ENCODE measurements at regions not wholly inside any gene's neighbourhood (a gene's known extent, or its start where the extent isn't known, plus 50 kb on each side); places are given as distances from the start of the nearest gene placed in this dataset.

DNA sequence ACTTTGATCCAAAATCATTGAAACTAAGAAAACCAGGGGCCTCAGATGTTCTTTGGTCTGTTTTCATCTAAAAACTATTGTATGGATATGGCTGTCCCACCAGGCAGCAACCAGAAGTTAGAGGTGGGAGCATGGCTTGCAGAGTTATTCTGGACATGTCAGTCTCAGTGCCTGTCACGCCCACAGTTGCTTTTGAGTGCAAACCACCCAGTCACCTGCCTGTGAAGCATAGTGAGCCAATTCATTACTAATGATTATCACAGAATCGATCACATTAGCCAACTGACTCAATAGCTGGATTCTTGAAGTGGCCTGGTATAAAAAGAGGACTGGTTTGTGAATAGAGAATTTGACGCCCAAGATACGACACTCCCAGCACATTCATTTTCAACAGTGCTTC is 104.2 kb upstream of the SORBS2 start (continued):
- TF ChIP-seq, protein P1, sequence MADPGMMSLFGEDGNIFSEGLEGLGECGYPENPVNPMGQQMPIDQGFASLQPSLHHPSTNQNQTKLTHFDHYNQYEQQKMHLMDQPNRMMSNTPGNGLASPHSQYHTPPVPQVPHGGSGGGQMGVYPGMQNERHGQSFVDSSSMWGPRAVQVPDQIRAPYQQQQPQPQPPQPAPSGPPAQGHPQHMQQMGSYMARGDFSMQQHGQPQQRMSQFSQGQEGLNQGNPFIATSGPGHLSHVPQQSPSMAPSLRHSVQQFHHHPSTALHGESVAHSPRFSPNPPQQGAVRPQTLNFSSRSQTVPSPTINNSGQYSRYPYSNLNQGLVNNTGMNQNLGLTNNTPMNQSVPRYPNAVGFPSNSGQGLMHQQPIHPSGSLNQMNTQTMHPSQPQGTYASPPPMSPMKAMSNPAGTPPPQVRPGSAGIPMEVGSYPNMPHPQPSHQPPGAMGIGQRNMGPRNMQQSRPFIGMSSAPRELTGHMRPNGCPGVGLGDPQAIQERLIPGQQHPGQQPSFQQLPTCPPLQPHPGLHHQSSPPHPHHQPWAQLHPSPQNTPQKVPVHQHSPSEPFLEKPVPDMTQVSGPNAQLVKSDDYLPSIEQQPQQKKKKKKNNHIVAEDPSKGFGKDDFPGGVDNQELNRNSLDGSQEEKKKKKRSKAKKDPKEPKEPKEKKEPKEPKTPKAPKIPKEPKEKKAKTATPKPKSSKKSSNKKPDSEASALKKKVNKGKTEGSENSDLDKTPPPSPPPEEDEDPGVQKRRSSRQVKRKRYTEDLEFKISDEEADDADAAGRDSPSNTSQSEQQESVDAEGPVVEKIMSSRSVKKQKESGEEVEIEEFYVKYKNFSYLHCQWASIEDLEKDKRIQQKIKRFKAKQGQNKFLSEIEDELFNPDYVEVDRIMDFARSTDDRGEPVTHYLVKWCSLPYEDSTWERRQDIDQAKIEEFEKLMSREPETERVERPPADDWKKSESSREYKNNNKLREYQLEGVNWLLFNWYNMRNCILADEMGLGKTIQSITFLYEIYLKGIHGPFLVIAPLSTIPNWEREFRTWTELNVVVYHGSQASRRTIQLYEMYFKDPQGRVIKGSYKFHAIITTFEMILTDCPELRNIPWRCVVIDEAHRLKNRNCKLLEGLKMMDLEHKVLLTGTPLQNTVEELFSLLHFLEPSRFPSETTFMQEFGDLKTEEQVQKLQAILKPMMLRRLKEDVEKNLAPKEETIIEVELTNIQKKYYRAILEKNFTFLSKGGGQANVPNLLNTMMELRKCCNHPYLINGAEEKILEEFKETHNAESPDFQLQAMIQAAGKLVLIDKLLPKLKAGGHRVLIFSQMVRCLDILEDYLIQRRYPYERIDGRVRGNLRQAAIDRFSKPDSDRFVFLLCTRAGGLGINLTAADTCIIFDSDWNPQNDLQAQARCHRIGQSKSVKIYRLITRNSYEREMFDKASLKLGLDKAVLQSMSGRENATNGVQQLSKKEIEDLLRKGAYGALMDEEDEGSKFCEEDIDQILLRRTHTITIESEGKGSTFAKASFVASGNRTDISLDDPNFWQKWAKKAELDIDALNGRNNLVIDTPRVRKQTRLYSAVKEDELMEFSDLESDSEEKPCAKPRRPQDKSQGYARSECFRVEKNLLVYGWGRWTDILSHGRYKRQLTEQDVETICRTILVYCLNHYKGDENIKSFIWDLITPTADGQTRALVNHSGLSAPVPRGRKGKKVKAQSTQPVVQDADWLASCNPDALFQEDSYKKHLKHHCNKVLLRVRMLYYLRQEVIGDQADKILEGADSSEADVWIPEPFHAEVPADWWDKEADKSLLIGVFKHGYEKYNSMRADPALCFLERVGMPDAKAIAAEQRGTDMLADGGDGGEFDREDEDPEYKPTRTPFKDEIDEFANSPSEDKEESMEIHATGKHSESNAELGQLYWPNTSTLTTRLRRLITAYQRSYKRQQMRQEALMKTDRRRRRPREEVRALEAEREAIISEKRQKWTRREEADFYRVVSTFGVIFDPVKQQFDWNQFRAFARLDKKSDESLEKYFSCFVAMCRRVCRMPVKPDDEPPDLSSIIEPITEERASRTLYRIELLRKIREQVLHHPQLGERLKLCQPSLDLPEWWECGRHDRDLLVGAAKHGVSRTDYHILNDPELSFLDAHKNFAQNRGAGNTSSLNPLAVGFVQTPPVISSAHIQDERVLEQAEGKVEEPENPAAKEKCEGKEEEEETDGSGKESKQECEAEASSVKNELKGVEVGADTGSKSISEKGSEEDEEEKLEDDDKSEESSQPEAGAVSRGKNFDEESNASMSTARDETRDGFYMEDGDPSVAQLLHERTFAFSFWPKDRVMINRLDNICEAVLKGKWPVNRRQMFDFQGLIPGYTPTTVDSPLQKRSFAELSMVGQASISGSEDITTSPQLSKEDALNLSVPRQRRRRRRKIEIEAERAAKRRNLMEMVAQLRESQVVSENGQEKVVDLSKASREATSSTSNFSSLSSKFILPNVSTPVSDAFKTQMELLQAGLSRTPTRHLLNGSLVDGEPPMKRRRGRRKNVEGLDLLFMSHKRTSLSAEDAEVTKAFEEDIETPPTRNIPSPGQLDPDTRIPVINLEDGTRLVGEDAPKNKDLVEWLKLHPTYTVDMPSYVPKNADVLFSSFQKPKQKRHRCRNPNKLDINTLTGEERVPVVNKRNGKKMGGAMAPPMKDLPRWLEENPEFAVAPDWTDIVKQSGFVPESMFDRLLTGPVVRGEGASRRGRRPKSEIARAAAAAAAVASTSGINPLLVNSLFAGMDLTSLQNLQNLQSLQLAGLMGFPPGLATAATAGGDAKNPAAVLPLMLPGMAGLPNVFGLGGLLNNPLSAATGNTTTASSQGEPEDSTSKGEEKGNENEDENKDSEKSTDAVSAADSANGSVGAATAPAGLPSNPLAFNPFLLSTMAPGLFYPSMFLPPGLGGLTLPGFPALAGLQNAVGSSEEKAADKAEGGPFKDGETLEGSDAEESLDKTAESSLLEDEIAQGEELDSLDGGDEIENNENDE (IDR thresholded peaks at IDR 0.05; ENCODE audit: insufficient replicate concordance, low read length) = no peak

Measured in H1 (cell line).